T-helper 1 cell treated with Interleukin-12 subunit alpha and Interleukin-12 subunit beta and Interleukin-4 antibody, amounts not matched to agents 30 μg/mL and 1 μg/mL, for 36 hours (primary cell): ENCODE measurements at regions not wholly inside any gene's neighbourhood (a gene's known extent, or its start where the extent isn't known, plus 50 kb on each side); places are given as distances from the start of the nearest gene placed in this dataset.

Source experiments
- H3K27ac Mint-ChIP-seq: one replicate; pipeline ENCODE4 v1.8.0; 2021; ENCODE audit warnings: mild to moderate bottlenecking, mixed read lengths
- H3K27me3 Mint-ChIP-seq: one replicate; pipeline ENCODE4 v1.8.0; 2021; ENCODE audit warnings: low read depth, mixed read lengths
- H3K36me3 Mint-ChIP-seq: one replicate; pipeline ENCODE4 v1.8.0; 2021; ENCODE audit warnings: low read depth, mixed read lengths
- H3K4me1 Mint-ChIP-seq: one replicate; pipeline ENCODE4 v1.8.0; 2021; ENCODE audit warnings: low read depth, mixed read lengths
- H3K4me3 Mint-ChIP-seq: one replicate; pipeline ENCODE4 v1.8.0; 2021; ENCODE audit warnings: mild to moderate bottlenecking, moderate library complexity, mixed read lengths
- H3K9me3 Mint-ChIP-seq: one replicate; pipeline ENCODE4 v1.8.0; 2021; ENCODE audit warnings: mixed read lengths

GRCh38 chr12:132385923-132386751 lies 56.7 kb upstream of the GALNT9 start:
- no peak overlapping the region for H3K4me3 Mint-ChIP-seq

GRCh38 chr12:132384916-132385774 lies 55.8 kb upstream of the GALNT9 start:
- Mint-ChIP-seq H3K9me3 (no peaks in the 10 kb centered on the region), H3K27me3 (no peaks in the 10 kb centered on the region), H3K36me3 (no peaks in the 10 kb centered on the region), H3K27ac (no peak overlapping the region), H3K4me3 (no peak overlapping the region), H3K4me1 (no peaks in the 10 kb centered on the region)

More at GRCh38 chr12:132385923-132386751, 56.7 kb upstream of the GALNT9 start:
- Mint-ChIP-seq H3K27ac (no peak overlapping the region), H3K36me3 (no peaks in the 10 kb centered on the region), H3K9me3 (no peaks in the 10 kb centered on the region), H3K27me3 (no peaks in the 10 kb centered on the region), H3K4me1 (no peaks in the 10 kb centered on the region)

- Mint-ChIP-seq H3K36me3 (no peaks in the 10 kb centered on the region), H3K27ac (no peak overlapping the region), H3K9me3 (no peaks in the 10 kb centered on the region), H3K27me3 (peaks cover 11% of the 10 kb centered on the region), H3K4me3 (no peak overlapping the region), H3K4me1 (no peaks in the 10 kb centered on the region)
These were observed 51.3 kb upstream of the GALNT9 start for GRCh38 chr12:132380641-132381040.

- Mint-ChIP-seq H3K36me3 (no peaks in the 10 kb centered on the region), H3K27ac (no peak overlapping the region), H3K4me3 (no peak overlapping the region), H3K9me3 (no peaks in the 10 kb centered on the region), H3K27me3 (peaks cover 11% of the 10 kb centered on the region), H3K4me1 (no peaks in the 10 kb centered on the region)
These were observed 50.6 kb upstream of the GALNT9 start for GRCh38 chr12:132379996-132380395.

GRCh38 chr12:132379576-132379975 lies 50.2 kb upstream of the GALNT9 start:
- H3K27ac Mint-ChIP-seq, result no peak overlapping the region
- no peaks in the 10 kb centered on the region for H3K9me3 Mint-ChIP-seq
- peaks cover 11% of the 10 kb centered on the region for H3K27me3 Mint-ChIP-seq
- no peaks in the 10 kb centered on the region for H3K36me3 Mint-ChIP-seq
- H3K4me1 Mint-ChIP-seq, result no peaks in the 10 kb centered on the region
- H3K4me3 Mint-ChIP-seq, result no peak overlapping the region
